ENCODE measurements at regions not wholly inside any gene's neighbourhood (a gene's known extent, or its start where the extent isn't known, plus 50 kb on each side); places are given as distances from the start of the nearest gene placed in this dataset.

GRCh38 chr6:92180090-92180489, 1239.3 kb downstream of the EPHA7 start:
- TF ChIP-seq CTCF (IDR thresholded peaks at IDR 0.05): no peak
- no peak for TF ChIP-seq POLR2A (IDR thresholded peaks at IDR 0.05)
- no peak for DNase-seq
- ATAC-seq: no peak

GRCh38 chr6:92176666-92177065, 1242.7 kb downstream of the EPHA7 start:
- Histone ChIP-seq H3K9me3 (no peaks in the 10 kb centered on the region), H3K36me3 (no peaks in the 10 kb centered on the region), H3K4me1 (no peaks in the 10 kb centered on the region), H3K27ac (no peak overlapping the region), H3K27me3 (no peaks in the 10 kb centered on the region), H3K4me3 (no peak overlapping the region)
- TF ChIP-seq POLR2A (IDR thresholded peaks at IDR 0.05) (no peak), CTCF (IDR thresholded peaks at IDR 0.05) (no peak)
- DNase-seq (no peak), ATAC-seq (no peak)
- 20% methylated on average over 1 of the region's 1 CpG for WGBS (ENCODE audit: insufficient coverage, low coverage, low lambda C conversion rate, missing lambda C conversion rate)
- intact Hi-C loops (cut with DNase I): no loop called here

More at GRCh38 chr6:92180090-92180489, 1239.3 kb downstream of the EPHA7 start:
- no peak overlapping the region for H3K4me3 ChIP-seq
- H3K27ac ChIP-seq: no peak overlapping the region
- no peaks in the 10 kb centered on the region for H3K4me1 ChIP-seq
- 57% methylated on average over 2 of the region's 2 CpGs for WGBS (ENCODE audit: insufficient coverage, low coverage, low lambda C conversion rate, missing lambda C conversion rate)
- intact Hi-C loops (cut with DNase I): no loop called here
- H3K9me3 ChIP-seq: no peaks in the 10 kb centered on the region
- no peaks in the 10 kb centered on the region for H3K36me3 ChIP-seq
- no peaks in the 10 kb centered on the region for H3K27me3 ChIP-seq

GRCh38 chr6:92174398-92175073, 1244.8 kb downstream of the EPHA7 start:
- no peaks in the 10 kb centered on the region for H3K27me3 ChIP-seq
- H3K27ac ChIP-seq: no peak overlapping the region
- DNase-seq (no peak), ATAC-seq (no peak)
- TF ChIP-seq POLR2A (IDR thresholded peaks at IDR 0.05): no peak
- H3K4me3 ChIP-seq: no peak overlapping the region
- H3K9me3 ChIP-seq: no peaks in the 10 kb centered on the region
- intact Hi-C loops (cut with DNase I): no loop called here
- no peaks in the 10 kb centered on the region for H3K4me1 ChIP-seq
- no peaks in the 10 kb centered on the region for H3K36me3 ChIP-seq
- 51% methylated on average over 5 of the region's 6 CpGs for WGBS (ENCODE audit: insufficient coverage, low coverage, low lambda C conversion rate, missing lambda C conversion rate)

GRCh38 chr6:92169506-92169905, 1249.9 kb downstream of the EPHA7 start:
- 21% methylated on average over 1 of the region's 1 CpG for WGBS (ENCODE audit: insufficient coverage, low coverage, low lambda C conversion rate, missing lambda C conversion rate)
- intact Hi-C loops (cut with DNase I): no loop called here

GRCh38 chr6:92166666-92167065, 1252.7 kb downstream of the EPHA7 start:
- H3K27me3 ChIP-seq: no peaks in the 10 kb centered on the region
- TF ChIP-seq POLR2A (IDR thresholded peaks at IDR 0.05) (no peak), CTCF (IDR thresholded peaks at IDR 0.05) (no peak)
- no peaks in the 10 kb centered on the region for H3K36me3 ChIP-seq
- H3K27ac ChIP-seq: no peak overlapping the region
- intact Hi-C loops (cut with DNase I): no loop called here
- H3K4me1 ChIP-seq: no peaks in the 10 kb centered on the region
- no peak for ATAC-seq
- H3K9me3 ChIP-seq: no peaks in the 10 kb centered on the region
- H3K4me3 ChIP-seq: no peak overlapping the region
- no peak for DNase-seq

More at GRCh38 chr6:92169506-92169905, 1249.9 kb downstream of the EPHA7 start:
- TF ChIP-seq CTCF (IDR thresholded peaks at IDR 0.05): no peak
- Histone ChIP-seq H3K4me3 (no peak overlapping the region), H3K4me1 (no peaks in the 10 kb centered on the region), H3K27me3 (no peaks in the 10 kb centered on the region), H3K27ac (no peak overlapping the region), H3K9me3 (no peaks in the 10 kb centered on the region), H3K36me3 (no peaks in the 10 kb centered on the region)
- no peak for DNase-seq
- no peak for ATAC-seq
